GM23248 (cell line): ENCODE measurements at regions not wholly inside any gene's neighbourhood (a gene's known extent, or its start where the extent isn't known, plus 50 kb on each side); places are given as distances from the start of the nearest gene placed in this dataset.

Experiments
- EZH2 ChIP-seq: fragments of 200-600 bp; sonication (generic); IDR thresholded peaks from 2 replicates; pipeline ENCODE4 v1.6.1; 2018; ENCODE audit warnings: antibody characterized with exemption, mild to moderate bottlenecking; ENCODE audit not compliant: insufficient read depth, poor library complexity, severe bottlenecking
- EZH2phosphoT487 ChIP-seq: fragments of 200-600 bp; sonication (generic); IDR thresholded peaks from 2 replicates; pipeline ENCODE4 v1.6.1; 2018; ENCODE audit warnings: antibody characterized with exemption, moderate library complexity, mild to moderate bottlenecking, low read depth; ENCODE audit not compliant: insufficient read depth

- TF ChIP-seq EZH2 (no peak), EZH2phosphoT487 (no peak)
These were observed 163.6 kb upstream of the GSC start for GRCh38 chr14:94933486-94933885.
